ENCODE measurements at regions not wholly inside any gene's neighbourhood (a gene's known extent, or its start where the extent isn't known, plus 50 kb on each side); places are given as distances from the start of the nearest gene placed in this dataset.

GRCh38 chr4:83664071-83664470 is 128.2 kb downstream of the GPAT3 start:
- POLR2A ChIA-PET: no interaction called here
- no peaks in the 10 kb centered on the region for H3K36me3 Mint-ChIP-seq
- no peak for ATAC-seq (ENCODE audit: low read depth)
- H3K27ac Mint-ChIP-seq: no peak overlapping the region
- H3K27me3 Mint-ChIP-seq: peaks cover 3% of the 10 kb centered on the region
- peaks cover 5% of the 10 kb centered on the region for H3K4me1 Mint-ChIP-seq
- no peaks in the 10 kb centered on the region for H3K9me3 Mint-ChIP-seq
- DNase-seq: no peak
- H3K4me3 Mint-ChIP-seq: no peak overlapping the region

- no peak for ATAC-seq (ENCODE audit: low read depth)
- POLR2A ChIA-PET: no interaction called here
Measured at GRCh38 chr4:83662204-83662603, 126.3 kb downstream of the GPAT3 start.

GRCh38 chr4:83661359-83661758 is 125.5 kb downstream of the GPAT3 start:
- Mint-ChIP-seq H3K36me3 (no peaks in the 10 kb centered on the region), H3K27me3 (peaks cover 3% of the 10 kb centered on the region), H3K4me3 (no peak overlapping the region), H3K9me3 (no peaks in the 10 kb centered on the region), H3K4me1 (peaks cover 5% of the 10 kb centered on the region), H3K27ac (no peak overlapping the region)
- POLR2A ChIA-PET: no interaction called here
- no peak for ATAC-seq (ENCODE audit: low read depth)
- no peak for DNase-seq

More at GRCh38 chr4:83662204-83662603, 126.3 kb downstream of the GPAT3 start:
- Mint-ChIP-seq H3K4me3 (no peak overlapping the region), H3K9me3 (no peaks in the 10 kb centered on the region), H3K27ac (no peak overlapping the region), H3K36me3 (no peaks in the 10 kb centered on the region), H3K4me1 (peaks cover 5% of the 10 kb centered on the region), H3K27me3 (peaks cover 3% of the 10 kb centered on the region)
- DNase-seq: no peak

GRCh38 chr4:83660578-83660977 is 124.7 kb downstream of the GPAT3 start:
- H3K4me3 Mint-ChIP-seq: no peak overlapping the region
- H3K27ac Mint-ChIP-seq: no peak overlapping the region
- H3K36me3 Mint-ChIP-seq: no peaks in the 10 kb centered on the region
- DNase-seq: no peak
- ATAC-seq (ENCODE audit: low read depth): no peak
- POLR2A ChIA-PET: no interaction called here
- no peaks in the 10 kb centered on the region for H3K9me3 Mint-ChIP-seq
- peaks cover 3% of the 10 kb centered on the region for H3K27me3 Mint-ChIP-seq
- peaks cover 5% of the 10 kb centered on the region for H3K4me1 Mint-ChIP-seq

GRCh38 chr4:83658806-83659205 is 122.9 kb downstream of the GPAT3 start:
- Mint-ChIP-seq H3K4me3 (no peak overlapping the region), H3K27ac (no peak overlapping the region), H3K9me3 (no peaks in the 10 kb centered on the region), H3K36me3 (no peaks in the 10 kb centered on the region), H3K27me3 (peaks cover 3% of the 10 kb centered on the region), H3K4me1 (peaks cover 5% of the 10 kb centered on the region)
- ATAC-seq (ENCODE audit: low read depth): no peak
- POLR2A ChIA-PET: no interaction called here
- no peak for DNase-seq

- no peak overlapping the region for H3K4me3 Mint-ChIP-seq
- no peak overlapping the region for H3K27ac Mint-ChIP-seq
- peaks cover 5% of the 10 kb centered on the region for H3K4me1 Mint-ChIP-seq
- ATAC-seq (ENCODE audit: low read depth) (no peak), DNase-seq (no peak)
- POLR2A ChIA-PET: no interaction called here
- H3K36me3 Mint-ChIP-seq: no peaks in the 10 kb centered on the region
- H3K27me3 Mint-ChIP-seq: peaks cover 3% of the 10 kb centered on the region
- H3K9me3 Mint-ChIP-seq: no peaks in the 10 kb centered on the region
Measured at GRCh38 chr4:83657336-83657735, 121.4 kb downstream of the GPAT3 start.
